Upper lobe of left lung (tissue), 4 donors: ENCODE measurements at regions not wholly inside any gene's neighbourhood (a gene's known extent, or its start where the extent isn't known, plus 50 kb on each side); places are given as distances from the start of the nearest gene placed in this dataset.

ENCODE experiments used
- POLR2A ChIP-seq, 4 donors: fragments of 450-650 bp; IDR thresholded peaks; one replicate each; pipeline ENCODE4 v1.5.1; 2016 to 2017; ENCODE audit warnings: antibody characterized with exemption in 4 of 4, mild to moderate bottlenecking in 2 of 4
- POLR2AphosphoS5 ChIP-seq, 2 donors: sonication (generic); formaldehyde crosslinking; IDR thresholded peaks; one replicate each; pipeline ENCODE4 v1.5.1; 2017; ENCODE audit warnings: antibody characterized with exemption in 2 of 2
- TF ChIP-seq, protein P1 (sequence below), 6 experiments: fragments of 450-650 bp in 4 of 6; fragments of 200-600 bp in 2 of 6; sonication (generic) in 2 of 6; IDR thresholded peaks; one replicate each; pipeline ENCODE4 v1.5.1; 2016 to 2019; ENCODE audit warnings: antibody characterized with exemption in 6 of 6

DNA sequence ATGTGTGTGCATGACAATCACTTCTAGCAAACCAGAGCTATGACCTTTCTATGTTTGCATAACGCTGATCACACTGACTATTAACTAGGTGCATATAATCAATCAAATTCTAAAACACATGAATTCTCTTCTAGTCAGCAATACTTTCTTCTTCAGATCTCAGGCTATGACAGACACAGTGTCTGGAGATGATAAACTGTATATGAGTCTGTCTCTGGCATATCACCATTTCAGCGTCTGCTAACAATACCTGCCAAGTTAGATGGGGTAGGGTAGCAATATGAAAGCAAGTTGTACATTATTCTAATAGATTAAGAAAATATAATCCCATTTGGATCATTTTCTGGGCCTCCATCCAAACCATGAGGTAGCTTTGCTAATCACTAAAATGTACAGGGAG, 354.2 kb upstream of the EPHA4 start:
- TF ChIP-seq, protein P1, sequence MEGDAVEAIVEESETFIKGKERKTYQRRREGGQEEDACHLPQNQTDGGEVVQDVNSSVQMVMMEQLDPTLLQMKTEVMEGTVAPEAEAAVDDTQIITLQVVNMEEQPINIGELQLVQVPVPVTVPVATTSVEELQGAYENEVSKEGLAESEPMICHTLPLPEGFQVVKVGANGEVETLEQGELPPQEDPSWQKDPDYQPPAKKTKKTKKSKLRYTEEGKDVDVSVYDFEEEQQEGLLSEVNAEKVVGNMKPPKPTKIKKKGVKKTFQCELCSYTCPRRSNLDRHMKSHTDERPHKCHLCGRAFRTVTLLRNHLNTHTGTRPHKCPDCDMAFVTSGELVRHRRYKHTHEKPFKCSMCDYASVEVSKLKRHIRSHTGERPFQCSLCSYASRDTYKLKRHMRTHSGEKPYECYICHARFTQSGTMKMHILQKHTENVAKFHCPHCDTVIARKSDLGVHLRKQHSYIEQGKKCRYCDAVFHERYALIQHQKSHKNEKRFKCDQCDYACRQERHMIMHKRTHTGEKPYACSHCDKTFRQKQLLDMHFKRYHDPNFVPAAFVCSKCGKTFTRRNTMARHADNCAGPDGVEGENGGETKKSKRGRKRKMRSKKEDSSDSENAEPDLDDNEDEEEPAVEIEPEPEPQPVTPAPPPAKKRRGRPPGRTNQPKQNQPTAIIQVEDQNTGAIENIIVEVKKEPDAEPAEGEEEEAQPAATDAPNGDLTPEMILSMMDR (IDR thresholded peaks at IDR 0.05): no peak
- TF ChIP-seq POLR2A (IDR thresholded peaks at IDR 0.05) (no peak), POLR2AphosphoS5 (IDR thresholded peaks at IDR 0.05) (no peak)
